A204.1 (cell line): ENCODE measurements at regions not wholly inside any gene's neighbourhood (a gene's known extent, or its start where the extent isn't known, plus 50 kb on each side); places are given as distances from the start of the nearest gene placed in this dataset.

Experiments
- FAIRE-seq: peaks from 2 replicates; lab custom pipeline; 2012; peaks lifted over from hg19 to GRCh38; lab: Jason Lieb, UNC

DNA sequence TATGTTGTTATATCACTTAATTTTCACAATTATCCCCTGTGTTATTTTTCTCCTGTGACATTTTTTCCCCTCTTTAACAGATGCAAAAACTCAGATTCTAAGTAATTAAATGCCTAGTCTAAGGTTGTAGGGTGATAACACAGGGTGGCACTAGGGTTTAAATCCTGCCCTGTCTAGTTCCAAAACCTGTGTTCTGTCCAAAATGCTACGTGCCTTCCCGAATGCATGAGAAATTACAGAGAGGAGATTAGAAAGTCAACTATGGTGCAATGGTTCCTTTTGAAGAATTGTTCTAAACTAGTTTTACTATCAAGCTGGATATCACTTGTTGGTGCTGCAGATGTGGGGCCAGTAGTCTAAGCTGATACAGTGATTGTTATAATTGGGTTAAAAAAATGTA lies 108.0 kb downstream of the DIPK2A start:
- no peak for FAIRE-seq

DNA sequence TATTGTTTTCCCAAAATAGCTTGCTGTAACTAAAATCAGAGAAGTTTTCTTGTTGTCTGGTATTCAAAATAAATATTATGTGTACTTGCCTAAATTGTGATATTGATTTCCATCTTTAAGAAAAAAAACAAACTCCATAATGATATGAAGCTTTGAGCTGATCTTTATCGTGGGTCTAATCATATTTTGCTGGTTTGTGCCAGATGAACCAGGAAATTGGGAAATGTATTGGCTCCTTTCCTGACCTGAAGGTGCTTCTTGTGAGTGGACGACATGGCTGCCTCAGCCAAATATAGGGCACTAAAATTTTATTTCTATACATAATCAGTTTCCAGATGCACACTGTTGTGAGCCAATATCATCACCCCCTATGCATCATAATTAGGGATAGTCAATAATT lies 113.3 kb downstream of the DIPK2A start:
- FAIRE-seq: no peak

DNA sequence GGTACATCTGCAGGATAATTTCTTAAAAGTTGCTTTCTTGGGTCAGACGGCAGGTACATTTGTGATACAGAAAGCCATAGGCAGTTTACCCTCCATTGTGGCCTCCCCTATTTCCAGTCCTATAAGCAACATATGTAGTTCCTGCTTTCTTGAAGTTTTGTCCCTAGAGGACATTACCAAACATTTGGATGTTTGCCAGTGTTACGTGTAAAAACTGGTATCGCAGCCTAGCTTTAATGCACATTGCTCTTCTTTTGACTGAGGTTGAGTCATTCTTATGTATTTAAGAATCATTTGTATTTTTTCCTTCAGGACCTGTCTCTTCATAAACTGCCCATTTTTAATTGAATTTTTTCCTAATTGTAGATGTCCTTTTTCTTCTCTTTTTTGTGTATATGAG lies 114.3 kb downstream of the DIPK2A start:
- no peak for FAIRE-seq

DNA sequence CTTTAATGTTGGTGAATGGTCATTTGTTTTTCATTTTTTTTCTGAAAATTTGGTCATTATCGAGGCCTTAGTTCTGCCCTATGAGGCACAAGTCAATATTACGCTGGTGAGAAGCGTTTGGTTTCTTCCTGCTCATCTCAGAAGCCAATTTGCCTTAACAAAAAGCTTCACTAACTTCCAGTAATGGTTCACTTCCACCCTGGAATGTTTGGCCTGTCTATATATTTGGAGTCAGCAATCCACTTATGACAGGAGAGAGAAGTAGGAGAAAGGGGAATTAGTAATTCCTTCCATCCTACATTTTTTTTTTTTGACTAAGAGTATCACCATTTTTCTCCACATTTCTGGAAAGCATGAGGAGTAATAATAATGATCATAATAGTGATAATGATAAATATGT lies 124.4 kb downstream of the DIPK2A start:
- FAIRE-seq: no peak

DNA sequence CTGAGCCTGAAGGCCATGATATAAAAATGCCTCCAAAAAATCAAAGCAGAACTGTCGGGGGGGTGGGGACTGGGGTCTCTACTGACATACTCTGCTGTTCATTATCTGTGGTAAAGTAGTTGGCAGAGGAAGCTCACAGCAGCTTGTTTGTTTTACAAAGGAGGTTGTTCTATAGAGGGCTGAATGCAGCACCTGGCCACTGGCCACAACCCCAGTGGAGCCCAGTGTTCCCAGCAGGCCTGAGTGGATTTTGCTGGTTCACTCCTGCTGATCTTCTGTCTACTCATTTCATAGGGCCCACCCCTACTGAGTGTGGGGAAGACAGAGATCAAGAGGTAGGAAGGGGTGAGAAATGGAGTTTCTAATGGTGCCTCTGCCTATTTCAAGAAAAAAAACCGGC lies 125.5 kb downstream of the DIPK2A start:
- FAIRE-seq: no peak

DNA sequence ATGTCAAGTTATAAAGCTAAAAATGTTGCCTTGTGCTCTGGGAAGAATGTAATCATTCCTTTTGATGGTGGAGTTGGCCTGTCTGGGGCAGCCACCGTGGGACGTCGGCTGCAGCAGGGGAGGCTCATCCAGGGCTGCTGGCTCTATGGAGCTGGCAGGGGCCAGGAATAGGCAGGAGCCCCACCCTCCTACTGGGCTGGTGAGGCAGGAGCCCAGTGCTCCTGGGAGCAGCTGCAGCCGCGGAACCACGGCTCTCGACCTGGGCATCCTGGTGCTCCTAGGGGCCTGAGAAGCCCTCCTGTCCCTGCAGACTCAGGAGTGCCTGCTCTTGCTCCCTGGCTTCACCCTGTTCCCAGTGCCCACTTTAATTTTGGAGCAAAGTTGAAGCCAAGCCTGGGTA lies 127.1 kb downstream of the DIPK2A start:
- no peak for FAIRE-seq

DNA sequence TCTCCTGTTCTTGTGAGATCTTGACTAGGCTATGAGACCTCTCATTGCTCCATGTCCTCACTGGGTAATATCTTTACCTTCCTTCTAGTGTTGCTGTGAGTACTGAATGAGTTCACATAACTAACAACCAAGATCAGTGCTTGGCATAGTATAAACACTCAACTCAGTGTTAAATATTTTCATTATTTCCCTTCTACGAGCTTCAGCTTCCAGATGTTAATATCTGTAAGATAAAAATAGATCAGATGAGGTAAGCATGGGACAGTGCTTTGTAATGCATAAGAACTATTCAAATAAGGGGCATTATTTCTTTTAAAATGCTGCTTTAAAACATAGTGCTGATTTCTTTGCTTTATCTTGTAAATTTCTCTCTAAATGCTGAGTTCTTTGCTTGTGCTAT lies 130.8 kb downstream of the DIPK2A start:
- no peak for FAIRE-seq

DNA sequence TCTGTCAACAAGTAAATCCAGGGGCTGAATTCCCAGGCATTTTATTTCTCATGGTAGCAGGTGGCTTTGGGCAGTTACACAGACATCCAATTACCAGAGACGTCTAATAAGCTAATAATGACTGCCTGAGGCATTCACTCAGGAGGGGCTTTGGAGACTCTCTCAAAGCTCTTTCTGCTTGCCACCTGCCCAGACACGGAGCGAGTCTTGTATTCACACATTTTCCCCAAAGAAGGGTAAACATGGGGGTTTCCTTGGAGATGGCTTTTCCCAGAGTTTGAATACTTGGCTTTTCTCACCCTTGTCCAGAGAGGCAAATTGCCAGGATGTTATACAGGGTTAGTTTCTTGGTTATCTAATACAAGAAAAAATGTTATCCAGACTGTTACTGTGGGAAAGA lies 132.6 kb downstream of the DIPK2A start:
- no peak for FAIRE-seq

DNA sequence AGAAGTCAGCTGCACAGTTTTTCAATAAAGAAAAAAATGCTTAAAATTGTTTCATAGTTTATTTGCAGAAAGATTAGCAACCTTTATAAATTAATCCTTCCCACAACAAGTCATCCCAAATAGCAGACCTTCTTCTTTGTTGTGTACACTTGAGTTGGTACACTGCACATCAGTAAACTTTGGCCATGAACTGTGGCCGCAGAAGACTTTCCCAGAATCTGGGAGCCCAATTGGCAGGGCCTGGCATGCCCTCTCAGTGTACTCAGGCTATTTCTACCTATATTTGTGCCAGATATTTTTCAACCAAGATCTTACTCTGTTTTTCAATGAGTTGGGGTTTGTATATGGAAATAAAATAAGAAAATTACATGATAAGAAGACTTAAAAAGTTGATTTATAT lies 133.1 kb downstream of the DIPK2A start:
- no peak for FAIRE-seq

DNA sequence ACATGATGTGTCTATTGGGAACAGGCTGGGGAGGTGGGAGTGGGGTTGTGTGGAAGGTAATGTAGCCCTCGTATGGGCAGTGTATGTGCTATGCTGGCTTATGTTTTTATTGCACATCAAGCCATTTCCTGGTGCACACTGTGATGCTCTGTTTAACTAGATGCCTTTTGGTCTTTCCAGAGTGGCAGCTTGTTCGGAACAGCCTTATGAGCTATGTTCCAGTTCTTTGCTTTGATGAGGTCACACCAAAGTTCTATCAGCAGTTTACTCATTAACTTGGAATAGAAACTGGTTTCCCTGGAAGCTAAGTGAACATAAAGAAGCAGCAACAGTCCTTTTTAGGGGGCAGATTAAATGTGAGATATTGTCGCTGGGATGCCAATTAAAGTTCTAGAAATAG lies 133.9 kb downstream of the DIPK2A start:
- FAIRE-seq: no peak

DNA sequence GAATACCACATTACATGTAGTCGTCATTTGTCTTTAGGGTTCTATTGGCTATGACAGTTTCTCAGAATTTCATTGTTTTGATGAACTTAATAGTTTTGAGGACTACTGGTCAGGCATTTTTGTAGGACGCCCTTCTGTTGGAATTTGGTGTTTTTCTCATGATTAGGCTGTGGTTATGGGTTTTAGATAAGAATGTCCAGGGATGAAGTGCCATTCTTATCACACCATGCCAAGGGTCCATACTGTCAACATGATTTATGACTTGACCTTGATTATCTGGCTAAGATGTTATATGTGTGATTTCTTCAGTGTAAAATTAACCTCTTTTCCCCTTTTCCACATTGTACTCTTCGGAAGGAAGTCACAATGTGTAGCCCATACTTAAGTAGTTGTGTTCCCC lies 135.3 kb downstream of the DIPK2A start:
- FAIRE-seq: no peak

DNA sequence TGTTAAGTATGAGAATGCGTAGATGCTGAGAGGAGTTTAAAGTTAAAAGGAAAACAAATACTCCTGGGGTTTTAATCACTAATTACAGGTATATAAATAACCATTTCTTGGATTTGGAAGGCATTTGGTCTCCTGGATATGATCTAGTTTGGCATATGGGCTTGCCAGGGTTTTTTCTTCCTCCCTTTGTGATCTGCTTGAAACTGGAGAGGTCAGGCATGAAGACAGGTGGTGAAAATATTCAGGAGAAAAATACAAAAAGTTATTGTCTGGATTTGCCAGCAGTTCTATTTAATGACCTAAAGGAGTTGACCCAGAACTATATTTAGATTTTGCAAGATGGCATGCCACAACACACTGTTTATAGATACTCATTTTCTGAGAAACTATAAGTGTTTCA lies 136.3 kb downstream of the DIPK2A start:
- no peak for FAIRE-seq

DNA sequence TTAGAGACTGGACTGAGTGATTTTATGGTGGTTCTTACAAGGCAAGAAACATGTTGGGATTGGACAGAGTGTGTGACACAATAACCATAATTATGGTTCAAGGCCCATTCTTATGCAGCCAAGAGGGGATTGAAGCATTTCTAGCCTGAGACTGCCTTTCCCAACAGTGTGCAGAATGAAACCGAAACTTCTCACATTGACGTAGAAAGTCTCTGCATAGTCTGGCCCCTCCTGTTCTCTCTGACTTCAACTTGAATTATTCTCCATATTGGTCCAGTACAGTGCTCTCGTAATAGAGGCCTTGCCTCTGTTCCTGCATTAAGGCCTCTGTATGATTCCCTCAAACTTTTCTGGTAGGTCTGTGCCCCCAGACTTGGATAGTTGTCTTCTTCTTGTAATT lies 138.3 kb downstream of the DIPK2A start:
- no peak for FAIRE-seq

DNA sequence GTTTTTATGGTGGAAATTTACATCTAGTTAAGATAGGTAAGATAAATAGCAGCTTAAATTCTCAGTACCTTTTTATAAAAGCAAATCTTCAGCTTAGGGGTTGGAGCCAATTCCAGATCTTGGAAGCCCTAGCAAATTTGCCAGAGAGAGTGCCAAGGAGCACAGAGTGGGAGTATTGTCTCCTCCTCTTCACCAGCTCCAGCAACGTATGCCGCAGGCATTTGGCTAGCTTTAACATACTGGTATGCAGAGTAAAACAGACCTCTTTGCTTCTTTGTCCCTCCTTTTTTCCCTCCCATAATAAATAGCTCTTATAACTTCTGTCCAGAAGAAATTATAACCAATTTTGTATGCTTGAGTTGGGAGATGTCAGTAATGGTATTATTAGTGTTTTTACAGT lies 140.4 kb downstream of the DIPK2A start:
- FAIRE-seq: no peak

DNA sequence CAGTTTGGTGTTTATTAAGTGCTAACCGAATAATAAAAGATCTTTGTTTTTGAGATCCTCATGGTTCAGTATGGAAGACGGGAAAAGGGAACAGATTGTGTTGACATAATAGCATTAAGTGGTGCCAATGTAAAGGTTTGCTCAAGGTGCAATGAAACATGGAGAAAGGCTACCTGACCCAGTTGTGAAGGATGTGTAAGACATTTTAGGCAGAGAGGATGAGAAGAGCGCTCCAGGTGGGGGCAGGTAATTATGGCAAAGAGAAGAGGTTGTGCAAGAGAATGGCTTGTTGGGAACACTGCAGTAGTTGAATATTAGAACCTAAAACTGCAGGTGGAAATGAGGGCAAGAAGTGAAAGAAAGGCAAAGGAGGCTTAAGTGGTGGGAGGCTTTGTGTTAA lies 140.8 kb downstream of the DIPK2A start:
- FAIRE-seq: no peak

DNA sequence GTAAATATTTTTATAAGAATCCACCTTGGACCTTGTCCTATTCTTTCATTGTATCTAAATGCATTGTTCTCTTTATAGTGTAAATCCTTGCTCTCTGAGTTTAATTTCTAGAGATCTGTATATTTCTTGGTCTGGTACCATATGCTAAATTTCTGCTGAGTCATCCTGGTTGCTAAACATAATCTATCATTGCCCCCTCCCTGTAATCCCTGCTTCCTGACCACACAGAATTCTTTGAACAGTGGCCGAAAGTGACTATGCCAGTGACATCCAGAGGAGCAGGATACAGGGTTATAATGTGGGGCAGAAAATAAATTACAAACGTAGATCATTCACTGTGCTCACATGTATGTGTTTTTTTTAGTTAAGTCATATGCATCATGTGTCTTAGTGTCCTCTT lies 143.1 kb downstream of the DIPK2A start:
- FAIRE-seq: no peak

DNA sequence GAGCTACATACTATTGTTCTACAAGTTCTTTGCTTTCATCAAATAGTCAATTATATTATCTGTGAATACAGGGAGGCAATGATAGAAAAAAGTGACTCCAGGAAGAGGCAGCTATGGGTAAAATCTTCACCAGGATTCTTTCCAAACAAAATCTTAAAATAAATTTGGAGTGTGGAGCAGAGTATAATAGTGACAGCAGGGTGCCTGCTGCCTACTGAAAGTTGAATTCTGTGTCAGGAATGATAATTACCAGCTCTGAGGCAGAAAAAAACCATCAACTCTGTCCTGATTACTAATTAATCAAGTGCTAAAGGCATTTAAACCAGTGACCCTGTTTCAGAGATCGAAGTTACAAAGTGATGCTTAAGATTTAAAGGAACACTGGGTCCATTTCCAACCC lies 148.0 kb downstream of the DIPK2A start:
- FAIRE-seq: no peak

DNA sequence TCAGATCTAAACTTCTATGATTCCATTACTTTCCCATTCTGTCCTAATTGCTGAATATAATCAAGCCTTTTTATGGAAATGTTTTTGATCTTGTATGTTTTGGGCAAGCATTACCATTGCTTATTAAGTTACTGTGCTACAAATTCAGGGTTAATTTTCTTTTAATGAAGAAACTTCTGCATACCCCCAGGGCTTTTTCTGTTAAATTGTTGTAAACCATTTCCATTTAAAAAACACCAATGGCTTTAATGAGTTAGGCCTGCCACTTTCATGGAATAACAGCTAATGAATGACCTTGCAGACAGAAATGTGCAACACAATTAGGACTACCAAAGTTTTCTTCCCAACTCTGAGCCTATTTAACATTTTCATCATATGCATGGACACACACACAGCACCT lies 150.0 kb downstream of the DIPK2A start:
- FAIRE-seq: no peak

DNA sequence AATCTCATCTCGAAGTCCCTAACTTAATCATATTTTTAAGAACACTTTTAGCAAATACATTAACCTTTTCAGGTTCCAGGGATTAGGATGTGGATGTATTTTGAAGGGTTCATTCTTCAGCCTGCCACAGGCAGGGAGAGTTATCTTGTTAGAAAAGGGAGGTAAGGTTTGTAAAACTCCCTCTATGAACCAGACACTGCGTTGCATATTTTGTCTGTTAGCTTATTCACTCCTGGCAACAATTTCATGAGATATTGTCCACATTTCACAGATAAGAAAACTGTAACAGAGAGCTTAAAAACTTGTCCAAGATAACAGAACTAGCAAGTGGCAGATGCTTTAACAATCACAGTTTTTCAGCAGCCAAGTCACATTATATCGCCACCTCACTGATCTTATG lies 155.4 kb downstream of the DIPK2A start:
- FAIRE-seq: no peak

DNA sequence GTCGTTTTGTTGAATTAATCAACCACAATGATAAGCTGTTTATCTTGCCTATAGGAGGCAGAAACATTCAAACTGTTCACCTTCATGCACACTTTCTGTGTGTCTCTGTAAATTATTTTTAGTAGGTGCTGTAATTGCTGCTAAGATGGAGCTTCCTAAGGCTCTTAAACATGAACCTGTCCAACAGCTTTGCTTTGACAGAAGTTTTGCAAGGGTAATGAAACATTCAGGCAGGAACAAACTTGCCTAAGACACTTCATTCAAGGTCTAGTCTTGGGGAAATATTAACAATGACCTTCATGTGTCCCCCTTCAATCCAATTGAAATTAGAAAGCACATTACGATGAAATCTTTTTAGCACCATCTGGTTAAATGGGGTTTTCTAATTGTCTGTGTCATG lies 156.1 kb downstream of the DIPK2A start:
- no peak for FAIRE-seq

DNA sequence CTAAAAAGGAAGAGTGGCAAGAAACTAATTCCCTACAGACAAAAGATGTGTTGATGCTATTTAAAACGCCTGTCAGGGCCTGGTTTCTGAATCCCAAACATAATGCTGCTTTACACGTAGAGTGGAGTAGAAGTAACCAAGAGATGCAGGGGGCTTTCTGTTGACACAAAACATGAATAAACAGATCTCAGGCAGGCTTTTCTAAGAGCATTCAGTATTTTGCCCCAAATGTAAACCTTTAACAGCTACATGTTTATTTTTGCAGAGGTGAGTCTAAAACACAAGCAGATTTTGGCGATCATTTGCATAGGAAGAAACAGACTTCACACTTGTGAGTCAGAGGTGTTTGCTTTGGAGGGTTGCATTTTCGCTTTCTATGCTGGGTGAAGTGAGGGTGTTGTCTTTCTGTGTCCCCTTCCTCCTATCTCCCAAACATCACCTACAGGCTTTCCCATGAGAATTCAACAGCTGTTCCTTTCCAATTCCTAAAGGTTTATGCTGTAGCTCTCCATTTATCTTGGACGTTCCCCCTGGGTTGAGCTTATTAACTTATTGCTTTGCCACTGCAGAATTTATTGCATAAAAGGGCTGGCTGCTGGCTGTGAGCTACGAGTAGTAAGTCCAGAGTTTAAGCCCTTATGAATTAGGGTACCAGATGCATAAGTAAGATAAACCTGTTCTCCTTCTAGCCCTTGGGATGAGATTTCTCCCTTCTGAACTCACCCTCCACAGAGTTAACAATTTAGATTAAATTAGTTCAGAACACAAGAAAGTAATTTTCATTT lies 156.7 kb downstream of the DIPK2A start:
- no peak for FAIRE-seq

DNA sequence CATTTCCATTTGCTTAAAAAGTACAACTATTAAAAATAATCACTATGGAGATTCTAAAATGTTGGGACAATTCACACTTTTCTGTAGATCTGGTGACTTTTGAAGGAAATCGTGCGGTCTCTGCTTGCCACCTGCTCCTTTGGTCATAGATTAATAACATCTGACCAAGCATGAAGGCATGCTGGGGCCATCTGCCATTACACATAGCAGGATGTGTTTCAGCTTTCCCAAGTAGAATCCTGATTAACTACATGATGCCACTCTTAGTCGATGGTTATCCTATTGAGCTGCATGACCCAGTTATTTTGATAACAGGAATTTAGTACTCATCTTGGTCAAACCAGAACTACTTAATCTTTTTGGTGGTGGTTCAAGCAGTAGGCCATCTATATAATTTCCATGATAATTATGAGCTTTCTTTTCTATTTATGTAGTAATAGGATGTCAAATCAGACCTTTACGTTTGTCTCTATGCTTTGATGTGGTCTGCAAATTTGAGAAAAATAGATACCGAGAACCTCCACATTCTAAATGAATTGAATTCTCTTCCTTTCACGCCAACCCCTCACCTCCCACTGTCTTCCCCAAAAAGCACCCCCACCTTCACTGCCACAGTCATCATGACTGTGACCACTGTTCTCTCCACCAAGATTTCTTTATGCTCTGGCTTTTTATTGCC lies 158.1 kb downstream of the DIPK2A start:
- no peak for FAIRE-seq

DNA sequence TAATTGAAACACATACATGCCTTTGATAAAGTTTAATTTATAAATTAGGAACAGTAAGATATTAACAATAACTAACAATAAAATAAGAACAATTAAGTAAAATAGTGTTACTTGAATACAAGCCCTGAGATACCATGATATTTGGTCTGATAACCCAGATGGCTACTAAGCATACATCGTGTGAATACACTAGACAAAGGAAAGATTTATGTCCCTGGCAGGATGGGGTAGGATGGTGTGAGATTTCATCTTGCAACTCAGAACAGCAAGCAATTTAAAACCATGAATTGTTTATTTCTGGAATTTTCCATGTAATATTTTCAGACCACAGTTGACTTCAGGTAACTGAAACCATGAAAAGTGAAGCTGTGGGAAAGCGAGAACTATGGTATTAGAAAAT lies 169.5 kb downstream of the DIPK2A start:
- FAIRE-seq: no peak

DNA sequence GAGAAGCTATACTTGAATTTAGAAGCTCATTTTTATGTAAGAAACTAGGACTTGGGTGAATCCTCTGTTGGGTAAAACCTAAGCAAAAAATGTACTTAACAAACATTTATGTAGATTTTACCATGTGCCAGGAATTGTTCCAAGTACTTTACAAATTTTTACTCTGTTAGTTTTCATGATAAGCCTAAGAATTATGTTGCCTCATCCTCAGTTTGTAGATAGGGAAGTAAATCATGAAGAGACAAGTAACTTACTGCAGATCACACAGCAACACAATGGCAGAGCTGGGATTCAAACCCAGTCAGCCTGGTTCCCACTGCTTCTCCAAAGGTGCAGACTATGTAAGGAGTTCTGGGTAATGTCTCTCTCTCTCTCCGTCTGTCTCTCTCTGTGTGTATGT lies 169.9 kb downstream of the DIPK2A start:
- FAIRE-seq: no peak
